ENCODE measurements at regions not wholly inside any gene's neighbourhood (a gene's known extent, or its start where the extent isn't known, plus 50 kb on each side); places are given as distances from the start of the nearest gene placed in this dataset.
"Not testable (repeated sequence)": the region's sequence is repeated elsewhere in the genome, so short reads cannot be mapped to it uniquely, and the experiment has no call there.

DNA sequence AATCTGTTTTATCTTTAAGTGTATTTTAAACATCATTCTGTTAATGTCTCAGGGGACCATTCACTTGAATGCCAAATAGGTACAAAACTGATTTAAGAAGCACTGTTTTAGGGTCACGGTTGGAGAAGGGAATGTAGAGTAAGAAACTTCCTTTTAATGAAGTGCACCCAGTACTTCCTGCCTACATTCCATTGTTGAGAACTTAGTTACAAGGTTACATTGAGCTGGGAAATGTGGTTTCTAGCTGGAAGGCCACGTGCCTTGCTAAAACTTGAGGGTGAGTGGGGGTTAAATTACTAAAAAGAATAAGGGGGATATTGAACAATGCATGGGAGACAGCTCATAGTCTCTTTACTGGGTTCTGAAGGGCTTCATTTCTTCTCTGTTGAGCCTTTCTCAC lies 78.3 kb upstream of the TBC1D5 start:
- Histone ChIP-seq H3K4me1 (ENCODE audit: control insufficient read depth in 2 of 3, insufficient read depth in 2 of 3, low read depth in 1 of 3, low read length in 3 of 3) (no peaks in the 10 kb centered on the region), H3K27ac (ENCODE audit: low read depth in 2 of 2, low read length in 2 of 2) (no peak overlapping the region), H3K36me3 (ENCODE audit: control insufficient read depth in 2 of 3, insufficient read depth in 3 of 3, low read length in 3 of 3) (no peaks in the 10 kb centered on the region), H3K9me3 (ENCODE audit: control insufficient read depth in 2 of 3, insufficient read depth in 1 of 3, low read length in 3 of 3) (no peaks in the 10 kb centered on the region), H3K4me3 (ENCODE audit: low read length in 3 of 3) (no peak overlapping the region), H3K9ac (ENCODE audit: low read length in 3 of 3) (no peak overlapping the region), H3K27me3 (ENCODE audit: control insufficient read depth, insufficient read depth, low read length) (no peaks in the 10 kb centered on the region)
- intact Hi-C loops (cut with DNase I) = no loop called here
- DNase-seq = peak in 1 of 5 donors; percentile 12
- FAIRE-seq = no peak
- TF ChIP-seq CTCF (IDR thresholded peaks at IDR 0.05; ENCODE audit: borderline replicate concordance, extremely low read depth, insufficient read depth) = no peak

DNA sequence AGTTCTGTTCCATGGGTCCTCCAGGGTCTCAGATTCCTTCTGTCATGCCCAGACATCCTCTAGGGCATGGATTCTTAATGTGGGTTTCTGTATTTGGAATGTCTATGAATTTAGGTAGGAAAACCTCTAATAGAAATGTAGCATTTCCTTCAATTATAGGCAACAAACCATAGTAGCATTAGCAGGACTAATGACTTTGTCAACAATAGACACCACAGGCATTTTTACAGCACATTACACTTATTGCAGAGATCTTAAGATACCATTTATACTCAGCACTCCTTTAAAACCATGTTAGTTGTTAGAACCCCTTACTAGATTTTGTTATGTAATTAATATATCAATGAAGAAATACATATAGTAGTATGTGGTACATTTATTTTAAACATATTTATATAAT lies 77.8 kb upstream of the TBC1D5 start:
- Histone ChIP-seq H3K4me1 (ENCODE audit: control insufficient read depth in 2 of 3, insufficient read depth in 2 of 3, low read depth in 1 of 3, low read length in 3 of 3) (no peaks in the 10 kb centered on the region), H3K9ac (ENCODE audit: low read length in 3 of 3) (no peak overlapping the region), H3K27ac (ENCODE audit: low read depth in 2 of 2, low read length in 2 of 2) (no peak overlapping the region), H3K36me3 (ENCODE audit: control insufficient read depth in 2 of 3, insufficient read depth in 3 of 3, low read length in 3 of 3) (no peaks in the 10 kb centered on the region), H3K4me3 (ENCODE audit: low read length in 3 of 3) (no peak overlapping the region), H3K27me3 (ENCODE audit: control insufficient read depth, insufficient read depth, low read length) (no peaks in the 10 kb centered on the region), H3K9me3 (ENCODE audit: control insufficient read depth in 2 of 3, insufficient read depth in 1 of 3, low read length in 3 of 3) (no peaks in the 10 kb centered on the region)
- DNase-seq = no peak
- no peak for FAIRE-seq
- intact Hi-C loops (cut with DNase I) = no loop called here
- no peak for TF ChIP-seq CTCF (IDR thresholded peaks at IDR 0.05; ENCODE audit: borderline replicate concordance, extremely low read depth, insufficient read depth)

DNA sequence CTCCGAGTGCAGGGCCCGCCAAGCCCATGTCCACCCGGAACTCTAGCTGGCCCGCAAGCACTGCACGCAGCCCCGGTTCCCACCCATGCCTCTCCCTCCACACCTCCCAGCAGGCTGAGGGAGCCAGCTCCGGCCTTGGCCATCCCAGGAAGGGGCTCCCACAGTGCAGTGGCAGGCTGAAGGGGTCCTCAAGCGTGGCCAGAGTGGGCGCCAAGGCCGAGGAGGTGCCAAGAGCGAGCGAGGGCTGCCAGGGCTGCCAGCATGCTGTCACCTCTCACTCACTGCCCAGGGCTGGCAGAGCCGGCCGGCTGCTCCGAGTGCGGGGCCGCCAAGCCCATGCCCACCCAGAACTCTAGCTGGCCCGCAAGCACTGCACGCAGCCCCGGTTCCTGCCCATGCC lies 75.5 kb upstream of the TBC1D5 start:
- H3K9ac ChIP-seq (ENCODE audit: low read length in 3 of 3); H3K4me3 ChIP-seq (ENCODE audit: low read length in 3 of 3); H3K4me1 ChIP-seq (ENCODE audit: control insufficient read depth in 2 of 3, insufficient read depth in 2 of 3, low read depth in 1 of 3, low read length in 3 of 3); DNase-seq; FAIRE-seq; intact Hi-C loops (cut with DNase I); H3K36me3 ChIP-seq (ENCODE audit: control insufficient read depth in 2 of 3, insufficient read depth in 3 of 3, low read length in 3 of 3); H3K27me3 ChIP-seq (ENCODE audit: control insufficient read depth, insufficient read depth, low read length); H3K9me3 ChIP-seq (ENCODE audit: control insufficient read depth in 2 of 3, insufficient read depth in 1 of 3, low read length in 3 of 3); H3K27ac ChIP-seq (ENCODE audit: low read depth in 2 of 2, low read length in 2 of 2): not testable (repeated sequence)

- Histone ChIP-seq H3K9ac (ENCODE audit: low read length in 3 of 3) (no peak overlapping the region), H3K27ac (ENCODE audit: low read depth in 2 of 2, low read length in 2 of 2) (no peak overlapping the region), H3K27me3 (ENCODE audit: control insufficient read depth, insufficient read depth, low read length) (no peaks in the 10 kb centered on the region), H3K9me3 (ENCODE audit: control insufficient read depth in 2 of 3, insufficient read depth in 1 of 3, low read length in 3 of 3) (no peaks in the 10 kb centered on the region), H3K4me1 (ENCODE audit: control insufficient read depth in 2 of 3, insufficient read depth in 2 of 3, low read depth in 1 of 3, low read length in 3 of 3) (no peaks in the 10 kb centered on the region), H3K36me3 (ENCODE audit: control insufficient read depth in 2 of 3, insufficient read depth in 3 of 3, low read length in 3 of 3) (no peaks in the 10 kb centered on the region), H3K4me3 (ENCODE audit: low read length in 3 of 3) (no peak overlapping the region)
- TF ChIP-seq CTCF (IDR thresholded peaks at IDR 0.05; ENCODE audit: borderline replicate concordance, extremely low read depth, insufficient read depth) = no peak
- DNase-seq (no peak), FAIRE-seq (no peak)
- intact Hi-C loops (cut with DNase I) = no loop called here
Observed at GRCh38 chr3:17817545-17817944, 75.1 kb upstream of the TBC1D5 start.

- H3K9me3 ChIP-seq (ENCODE audit: control insufficient read depth in 2 of 3, insufficient read depth in 1 of 3, low read length in 3 of 3); H3K9ac ChIP-seq (ENCODE audit: low read length in 3 of 3); H3K4me3 ChIP-seq (ENCODE audit: low read length in 3 of 3); H3K4me1 ChIP-seq (ENCODE audit: control insufficient read depth in 2 of 3, insufficient read depth in 2 of 3, low read depth in 1 of 3, low read length in 3 of 3); H3K27me3 ChIP-seq (ENCODE audit: control insufficient read depth, insufficient read depth, low read length); H3K36me3 ChIP-seq (ENCODE audit: control insufficient read depth in 2 of 3, insufficient read depth in 3 of 3, low read length in 3 of 3); FAIRE-seq; H3K27ac ChIP-seq (ENCODE audit: low read depth in 2 of 2, low read length in 2 of 2); DNase-seq; intact Hi-C loops (cut with DNase I): not testable (repeated sequence)
Observed at GRCh38 chr3:17816839-17817238, 74.4 kb upstream of the TBC1D5 start.

GRCh38 chr3:17812328-17812727 lies 69.9 kb upstream of the TBC1D5 start:
- H3K4me3 ChIP-seq (ENCODE audit: low read length in 3 of 3); H3K9me3 ChIP-seq (ENCODE audit: control insufficient read depth in 2 of 3, insufficient read depth in 1 of 3, low read length in 3 of 3); H3K4me1 ChIP-seq (ENCODE audit: control insufficient read depth in 2 of 3, insufficient read depth in 2 of 3, low read depth in 1 of 3, low read length in 3 of 3); H3K9ac ChIP-seq (ENCODE audit: low read length in 3 of 3); FAIRE-seq; intact Hi-C loops (cut with DNase I); H3K36me3 ChIP-seq (ENCODE audit: control insufficient read depth in 2 of 3, insufficient read depth in 3 of 3, low read length in 3 of 3); DNase-seq; H3K27ac ChIP-seq (ENCODE audit: low read depth in 2 of 2, low read length in 2 of 2); H3K27me3 ChIP-seq (ENCODE audit: control insufficient read depth, insufficient read depth, low read length): not testable (repeated sequence)

Measured in kidney (tissue), 13 donors.